Endothelial cell of hepatic sinusoid (primary cell): ENCODE measurements at regions not wholly inside any gene's neighbourhood (a gene's known extent, or its start where the extent isn't known, plus 50 kb on each side); places are given as distances from the start of the nearest gene placed in this dataset.
"Not testable (repeated sequence)": the region's sequence is repeated elsewhere in the genome, so short reads cannot be mapped to it uniquely, and the experiment has no call there.

Experiments used
- in situ Hi-C: cut with HindIII; loops from 2 replicates; pipeline ENCODE4 v1.10.0; 2017; ENCODE audit warnings: low sequenced_read_pairs

DNA sequence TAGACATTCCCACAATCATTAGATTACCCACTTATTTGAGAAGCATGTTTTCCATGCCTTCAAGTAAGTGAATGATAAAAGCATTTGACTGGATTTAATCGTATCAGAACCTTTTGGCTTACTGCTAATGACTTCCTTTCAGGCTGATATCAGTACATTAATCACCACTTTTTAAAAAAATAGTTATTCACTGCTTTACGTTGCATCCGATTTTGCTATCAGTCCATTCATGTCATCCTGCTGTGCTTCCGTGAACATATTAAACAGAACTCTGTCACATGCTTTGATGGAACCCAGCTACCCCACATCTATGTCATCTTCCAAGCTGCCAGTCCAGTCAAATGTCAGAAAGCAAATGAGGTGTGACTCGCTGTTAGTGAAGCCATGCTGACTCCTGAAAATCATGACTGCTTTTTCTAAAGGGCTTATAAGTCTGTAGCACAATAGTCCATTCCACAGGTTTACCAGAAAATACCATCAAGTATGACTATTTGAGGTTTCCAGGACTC lies 440.9 kb downstream of the IRS2 start:
- in situ Hi-C loops, result no loop called here

DNA sequence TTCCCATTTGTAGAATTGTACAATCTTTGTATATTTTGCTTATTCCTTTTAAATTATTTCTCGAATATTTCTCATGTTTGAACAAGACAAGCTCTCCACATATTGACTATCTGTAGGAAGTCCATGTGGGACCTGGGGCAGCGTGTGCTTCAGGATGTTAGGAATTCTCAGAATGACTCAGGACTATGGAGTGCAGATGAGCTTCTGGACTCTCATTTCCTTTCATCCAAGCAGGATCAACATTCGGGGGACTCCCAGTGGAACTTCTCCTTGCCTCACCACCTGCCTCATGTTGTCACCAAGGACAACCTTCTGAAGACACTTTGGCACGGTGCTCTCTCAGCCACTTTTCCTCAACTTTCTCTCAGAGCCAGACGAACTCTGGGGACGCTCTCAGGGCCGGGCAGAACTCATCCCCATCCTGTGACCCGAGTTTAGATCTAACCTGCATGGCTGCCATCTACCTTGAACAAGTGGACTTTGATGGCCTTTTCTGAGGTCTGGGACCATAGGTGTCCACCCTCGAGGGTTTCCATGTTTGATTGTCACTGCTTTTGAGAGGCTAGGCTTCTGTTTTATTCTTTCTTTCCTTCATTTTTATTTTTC lies 441.7 kb downstream of the IRS2 start:
- in situ Hi-C loops, result no loop called here

DNA sequence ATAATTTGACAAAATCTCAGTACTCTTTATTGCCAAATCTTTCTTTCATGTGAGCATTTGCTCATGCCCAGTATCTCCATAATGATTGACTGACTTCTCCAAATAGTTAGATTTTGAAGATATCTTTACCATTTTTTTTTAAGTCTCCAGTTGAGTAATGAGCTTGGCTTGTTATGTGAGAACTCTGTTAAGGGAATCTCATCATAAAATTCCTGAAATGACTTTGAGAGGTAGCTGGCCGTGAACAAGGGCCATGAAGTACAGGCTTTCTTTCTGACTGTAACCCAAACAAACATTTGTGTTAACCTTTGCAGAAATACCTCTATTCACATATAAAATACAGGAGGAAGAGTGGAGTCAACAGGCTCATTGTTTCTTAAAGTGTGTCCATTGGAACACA lies 449.7 kb downstream of the IRS2 start:
- in situ Hi-C loops, result no loop called here

DNA sequence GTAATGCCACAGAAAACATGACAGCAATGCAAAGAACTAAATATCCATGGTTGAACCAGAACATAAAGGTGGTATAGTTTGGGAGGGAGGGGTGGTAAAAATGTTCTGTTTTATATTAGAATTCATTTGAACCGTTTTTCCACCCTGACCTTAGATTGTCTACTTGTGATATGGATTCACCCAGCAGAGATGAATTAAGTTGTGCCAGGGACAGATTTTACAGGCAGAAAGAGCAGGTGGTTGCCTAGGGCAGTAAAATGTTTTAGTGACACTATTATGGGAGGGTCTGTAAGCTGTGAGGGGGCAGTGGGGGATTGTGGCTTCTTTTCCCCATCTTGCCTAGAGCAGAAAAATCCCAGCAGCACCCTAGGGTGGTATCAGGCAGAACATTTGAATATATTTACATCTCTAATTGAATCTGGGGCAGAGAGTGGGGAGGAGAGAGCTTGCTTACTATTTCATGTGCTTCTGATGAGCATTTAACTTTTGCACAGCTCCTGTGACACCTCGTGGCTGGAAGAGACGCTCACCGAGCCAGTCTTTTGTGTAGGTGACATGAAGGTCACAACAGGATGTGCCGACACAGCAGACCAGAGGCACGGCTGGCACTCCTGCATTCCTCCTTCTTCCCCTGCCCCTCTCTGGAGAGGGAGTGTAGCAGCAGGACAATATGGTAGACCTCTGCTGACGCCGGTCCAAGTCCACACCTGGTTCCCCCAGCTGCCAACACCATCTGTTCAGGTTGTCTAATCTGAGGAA lies 452.3 kb downstream of the IRS2 start:
- in situ Hi-C loops, result no loop called here

DNA sequence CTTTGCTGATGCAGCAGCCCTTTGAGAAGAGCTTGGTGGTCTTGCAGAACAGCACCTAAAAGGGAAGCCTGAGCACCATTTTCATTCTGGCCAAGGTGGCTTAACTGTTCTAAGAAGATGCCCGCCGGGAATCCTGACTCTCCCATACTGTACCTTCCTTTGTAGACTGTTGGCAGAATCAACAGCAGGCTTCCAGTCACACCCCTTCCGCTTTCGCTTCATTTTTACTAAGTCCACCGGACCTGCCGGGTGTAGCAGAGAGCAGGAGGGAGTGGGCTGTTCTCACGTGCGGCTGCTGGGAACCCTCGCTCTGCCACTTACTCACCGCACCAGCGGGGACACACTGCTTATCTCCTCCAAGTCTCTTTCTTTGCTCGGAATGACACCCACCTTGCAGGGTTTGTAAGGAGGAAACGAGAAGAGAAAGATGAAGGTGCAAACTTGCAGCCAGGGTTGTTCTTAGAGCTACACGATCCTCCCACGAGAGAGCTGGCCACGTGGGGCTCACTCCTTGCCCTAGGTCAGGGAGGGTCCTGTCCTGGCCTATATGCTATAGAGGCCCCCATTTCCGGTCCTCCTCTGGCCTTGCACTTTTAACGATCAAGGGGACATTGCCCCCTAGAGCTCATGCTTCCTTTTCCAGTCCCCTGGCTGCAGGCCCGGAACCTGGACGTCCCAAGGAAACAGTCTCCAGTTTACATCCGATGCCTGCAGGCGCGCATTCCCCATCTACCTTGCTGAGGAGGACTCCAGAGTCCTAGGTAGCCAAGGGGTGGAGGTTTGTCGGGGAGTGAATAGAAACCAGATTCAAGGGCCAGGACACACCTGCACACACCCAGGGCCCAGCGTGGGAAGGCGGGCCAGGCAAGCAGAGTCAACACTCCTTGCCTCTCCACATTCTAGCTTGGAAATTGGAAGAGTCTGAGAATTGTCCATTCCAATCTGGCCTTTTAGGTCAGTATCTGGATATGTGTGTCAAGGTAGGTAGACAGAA lies 453.6 kb downstream of the IRS2 start:
- in situ Hi-C loops, result no loop called here

DNA sequence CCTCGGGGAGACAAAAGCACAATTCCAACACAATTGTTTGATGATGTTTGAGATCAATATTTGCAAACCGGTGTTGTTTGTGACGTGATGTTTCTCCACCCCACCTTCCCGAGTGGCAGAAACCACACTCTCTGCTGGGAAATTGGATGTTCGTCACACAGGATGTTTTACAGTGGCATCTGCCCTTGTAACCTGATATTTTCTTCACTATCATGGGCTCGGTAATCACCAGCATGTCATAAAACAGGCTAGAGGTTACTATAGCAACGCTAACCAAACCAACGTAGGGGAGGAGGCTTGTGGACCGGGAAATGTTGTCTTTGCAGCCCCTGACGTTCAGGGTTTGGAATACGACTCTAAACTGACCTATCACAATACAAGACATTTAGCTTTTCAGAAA lies 454.5 kb downstream of the IRS2 start:
- in situ Hi-C loops, result no loop called here

DNA sequence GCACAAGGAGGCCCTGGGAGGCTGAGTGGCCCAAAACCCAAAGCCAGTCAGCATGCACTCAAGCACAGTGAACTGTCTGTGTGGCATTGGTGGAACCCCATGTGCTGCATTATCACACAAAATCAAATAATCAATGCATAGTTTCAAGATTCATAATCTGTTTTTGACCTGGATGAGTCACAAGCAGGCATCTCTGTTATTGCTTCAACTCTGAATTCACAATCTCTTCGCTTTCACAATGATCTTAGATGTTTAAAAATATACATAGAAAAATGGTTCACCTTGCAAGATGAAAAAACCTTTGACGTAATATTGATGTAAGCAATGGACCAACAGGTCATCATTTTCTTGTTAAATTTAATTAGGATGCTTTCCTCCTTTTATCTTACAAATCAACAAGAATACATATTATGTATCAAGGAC lies 455.4 kb downstream of the IRS2 start:
- in situ Hi-C loops, result no loop called here

DNA sequence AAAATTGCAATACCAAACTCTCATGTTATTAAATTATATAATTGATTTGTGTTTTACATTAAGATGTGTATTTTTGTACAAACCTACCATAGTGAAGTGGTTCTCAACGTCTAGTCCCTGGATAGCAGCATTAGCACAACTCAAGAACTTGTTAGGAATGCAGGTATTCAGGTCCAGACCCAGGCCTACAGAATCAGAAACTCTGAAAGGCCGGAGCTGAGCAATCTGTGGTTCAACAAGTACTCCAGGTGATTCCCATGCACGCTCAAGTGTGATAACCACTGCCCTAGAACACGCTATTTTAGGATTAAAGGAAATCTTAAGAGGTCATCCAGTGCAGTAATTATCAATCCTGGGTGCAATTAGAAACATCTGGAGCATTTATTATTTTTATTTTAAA lies 456.3 kb downstream of the IRS2 start:
- in situ Hi-C loops, result no loop called here

DNA sequence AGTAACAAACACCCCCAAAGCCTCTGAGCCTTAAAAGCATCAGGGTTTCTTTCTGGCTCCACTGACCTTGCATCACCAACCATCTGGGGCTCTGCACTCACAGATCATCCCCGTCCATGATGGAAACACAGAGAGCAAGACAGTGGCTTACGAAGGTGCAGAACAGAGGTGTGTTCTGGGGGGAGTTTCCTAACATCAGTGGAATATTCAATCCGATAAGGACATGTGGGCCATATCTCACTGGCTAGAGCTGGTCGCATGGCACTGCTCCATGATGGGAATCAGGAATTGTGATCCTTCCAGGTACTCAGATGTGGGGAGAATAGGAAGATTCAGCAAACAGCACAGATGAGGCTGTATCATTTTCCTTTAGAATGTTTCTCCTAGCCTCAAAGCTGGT lies 457.2 kb downstream of the IRS2 start:
- in situ Hi-C loops, result no loop called here

DNA sequence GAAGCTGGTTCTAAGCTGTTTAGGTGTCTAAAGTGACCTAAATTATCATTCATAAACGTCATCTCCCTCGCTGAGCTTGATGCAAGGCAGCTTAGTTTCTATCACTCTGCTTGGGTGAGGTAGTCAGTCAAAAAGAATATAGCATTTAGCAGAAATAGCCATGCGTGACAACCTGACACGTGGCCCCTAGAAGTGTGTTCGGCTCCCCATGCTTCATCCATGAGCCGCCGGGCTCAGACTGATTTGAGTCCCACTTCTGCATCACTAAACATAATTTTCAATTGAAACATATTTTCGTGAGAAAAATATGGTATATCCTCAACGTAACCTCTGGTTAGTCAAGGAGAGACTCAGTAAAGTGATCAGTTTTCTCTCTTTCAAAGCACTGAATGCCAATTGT lies 459.8 kb downstream of the IRS2 start:
- in situ Hi-C loops, result no loop called here

DNA sequence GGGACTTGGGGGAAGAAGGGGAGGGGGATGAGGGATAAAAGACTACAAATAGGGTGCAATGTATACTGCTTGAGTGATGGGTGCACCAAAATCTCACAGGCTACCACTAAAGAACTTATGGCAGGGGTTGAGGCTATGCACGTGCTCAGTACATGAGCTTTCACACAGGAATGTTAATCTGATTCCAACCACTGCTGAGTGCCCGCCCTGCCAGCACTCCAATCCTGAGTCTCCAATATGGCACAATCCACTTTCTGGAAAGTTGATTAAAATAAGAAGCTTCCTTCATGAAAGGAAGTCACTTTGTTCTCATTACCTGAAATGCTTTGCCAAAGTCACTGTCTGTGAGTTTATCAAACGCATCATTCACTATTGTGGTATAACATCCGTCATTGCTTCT lies 463.0 kb downstream of the IRS2 start:
- in situ Hi-C loops, result no loop called here

DNA sequence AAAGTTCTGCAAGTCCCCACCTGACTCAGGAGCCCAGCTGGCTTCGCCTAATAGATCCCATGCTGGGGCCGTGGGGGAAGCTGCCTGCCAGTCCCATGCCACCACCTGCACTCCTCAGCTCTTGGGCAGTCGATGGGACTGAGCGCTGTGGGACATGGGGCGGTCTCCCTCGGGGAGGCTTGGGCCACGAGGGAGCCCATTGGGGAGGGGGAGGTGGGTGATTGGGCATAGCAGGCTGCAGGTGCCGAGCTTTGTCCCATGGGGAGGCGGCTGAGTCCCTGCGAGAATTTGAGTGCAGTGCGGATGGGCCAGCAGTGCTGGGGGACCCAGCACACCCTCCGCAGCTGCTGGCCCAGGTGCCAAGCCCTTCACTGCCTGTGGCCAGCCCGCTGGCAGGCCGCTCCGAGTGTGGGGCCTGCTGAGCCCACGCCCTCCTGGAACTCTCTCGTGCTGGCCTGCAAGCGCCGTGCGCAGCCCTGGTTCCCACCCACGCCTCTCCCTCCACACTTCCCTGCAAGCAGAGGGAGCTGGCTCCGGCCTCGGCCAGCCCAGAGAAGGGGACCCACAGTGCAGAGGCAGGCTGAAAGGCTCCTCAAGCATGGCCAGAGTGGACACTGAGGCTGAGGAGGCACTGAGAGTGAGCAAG lies 467.3 kb downstream of the IRS2 start:
- in situ Hi-C loops, result loop anchor here (5.0 kb wide), 1 partner anchor 57 kb away; no protein-coding TSS in a partner anchor

DNA sequence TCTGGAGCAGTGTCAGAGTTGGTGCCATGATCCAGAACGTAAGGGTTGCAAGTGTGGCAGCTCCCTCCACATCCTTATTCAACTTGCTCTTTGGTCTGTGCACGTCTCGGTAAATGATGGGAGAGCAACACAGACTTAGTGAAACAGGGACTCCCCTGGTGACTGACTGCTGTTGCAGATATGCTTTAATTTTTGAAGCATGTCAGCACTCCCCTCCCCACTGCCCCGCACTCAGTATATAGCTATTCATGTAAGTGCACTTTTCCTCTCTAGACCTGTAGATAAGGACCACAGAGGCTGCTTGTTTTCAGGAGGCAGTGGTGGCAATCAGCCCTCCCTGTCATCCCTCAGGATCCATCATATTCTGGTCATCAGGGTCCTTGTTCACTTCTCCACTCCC lies 470.9 kb downstream of the IRS2 start:
- in situ Hi-C loops, result loop anchor here (5.0 kb wide), 1 partner anchor 53 kb away; no protein-coding TSS in a partner anchor

DNA sequence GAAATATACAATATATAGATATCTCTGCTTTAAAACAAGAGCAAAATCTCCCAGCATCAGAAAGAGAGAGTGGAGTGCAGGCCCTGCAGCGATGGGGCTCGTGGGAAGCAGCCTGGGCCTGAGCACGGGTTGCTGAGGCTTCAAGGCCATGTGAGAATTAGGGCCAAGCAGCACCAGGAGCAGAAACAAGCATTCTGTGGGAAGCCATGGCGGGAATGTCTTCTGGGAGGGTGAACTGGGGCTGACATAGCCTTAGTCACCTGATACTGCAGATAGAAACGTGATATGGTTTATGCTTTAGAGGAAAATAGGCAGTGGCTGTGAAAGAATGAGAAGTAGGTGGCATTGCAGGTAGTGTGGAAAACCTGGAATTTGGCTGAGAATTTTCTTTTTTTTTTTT lies 472.3 kb downstream of the IRS2 start:
- in situ Hi-C loops, result no loop called here

DNA sequence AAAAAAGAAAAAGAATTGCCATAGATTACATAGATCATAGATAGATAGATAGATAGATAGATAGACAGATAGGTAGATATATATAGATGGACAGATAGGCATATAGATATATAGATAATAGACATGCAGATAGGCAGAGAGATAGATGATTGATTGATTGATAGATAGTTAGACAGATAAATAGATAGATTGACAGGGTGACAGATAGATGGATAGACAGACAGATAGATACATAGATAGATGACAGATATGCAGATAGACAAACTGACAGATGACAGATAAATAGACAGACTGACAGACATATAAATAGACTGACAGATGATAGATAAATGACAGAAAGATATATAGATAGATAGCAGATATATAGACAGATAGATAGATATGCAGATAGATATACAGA lies 474.0 kb downstream of the IRS2 start:
- in situ Hi-C loops, result no loop called here

DNA sequence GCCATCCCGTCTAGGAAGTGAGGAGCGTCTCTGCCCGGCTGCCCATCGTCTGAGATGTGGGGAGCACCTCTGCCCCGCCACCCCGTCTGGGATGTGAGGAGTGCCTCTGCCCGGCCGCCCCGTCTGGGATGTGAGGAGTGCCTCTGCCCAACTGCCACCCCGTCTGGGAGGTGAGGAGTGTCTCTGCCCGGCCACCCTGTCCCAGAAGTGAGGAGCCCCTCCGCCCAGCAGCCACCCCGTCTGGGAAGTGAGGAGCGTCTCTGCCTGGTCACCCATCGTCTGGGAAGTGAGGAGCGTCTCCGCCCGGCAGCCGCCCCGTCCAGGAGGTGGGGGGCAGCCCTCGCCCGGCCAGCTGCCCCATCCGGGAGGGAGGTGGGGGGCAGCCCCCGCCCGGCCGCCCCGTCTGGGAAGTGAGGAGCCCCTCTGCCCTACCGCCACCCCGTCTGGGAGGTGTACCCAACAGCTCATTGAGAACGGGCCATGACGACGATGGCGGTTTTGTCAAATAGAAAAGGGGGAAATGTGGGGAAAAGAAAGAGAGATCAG lies 474.9 kb downstream of the IRS2 start:
- in situ Hi-C loops, result not testable (repeated sequence)

DNA sequence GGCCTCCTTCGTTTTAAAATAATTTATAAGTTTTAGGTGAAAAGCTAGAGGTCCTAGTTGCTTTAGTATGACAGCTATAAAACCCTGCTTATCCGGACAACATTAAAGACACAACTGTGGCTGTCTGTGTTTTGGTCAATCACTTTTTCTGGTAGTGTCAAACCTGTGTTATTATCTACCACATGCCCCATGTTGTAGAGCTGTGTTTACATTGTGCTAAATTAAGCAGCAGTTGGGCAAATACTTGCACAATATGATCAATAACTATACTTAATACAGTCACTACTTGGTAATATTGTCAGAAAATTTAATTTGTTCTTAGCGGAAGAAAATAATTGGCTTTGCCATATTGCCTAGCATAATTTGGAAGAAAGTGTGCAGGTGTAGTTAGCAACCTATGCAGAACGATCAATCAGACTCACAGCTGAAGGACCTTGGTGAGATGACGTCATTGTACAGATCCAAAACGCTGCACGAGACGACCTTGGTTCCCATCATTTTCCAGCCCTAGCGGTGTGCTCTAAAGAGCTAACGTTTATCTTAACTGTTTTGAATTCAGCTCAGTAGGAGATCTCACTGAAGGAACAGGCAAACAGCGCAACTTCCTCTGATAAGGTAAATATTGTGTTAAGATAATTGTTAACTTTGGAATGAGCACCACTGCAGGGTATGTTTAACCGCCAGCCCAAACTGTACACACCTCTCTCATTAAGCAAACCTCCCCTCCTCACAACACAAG lies 476.6 kb downstream of the IRS2 start:
- in situ Hi-C loops, result no loop called here

DNA sequence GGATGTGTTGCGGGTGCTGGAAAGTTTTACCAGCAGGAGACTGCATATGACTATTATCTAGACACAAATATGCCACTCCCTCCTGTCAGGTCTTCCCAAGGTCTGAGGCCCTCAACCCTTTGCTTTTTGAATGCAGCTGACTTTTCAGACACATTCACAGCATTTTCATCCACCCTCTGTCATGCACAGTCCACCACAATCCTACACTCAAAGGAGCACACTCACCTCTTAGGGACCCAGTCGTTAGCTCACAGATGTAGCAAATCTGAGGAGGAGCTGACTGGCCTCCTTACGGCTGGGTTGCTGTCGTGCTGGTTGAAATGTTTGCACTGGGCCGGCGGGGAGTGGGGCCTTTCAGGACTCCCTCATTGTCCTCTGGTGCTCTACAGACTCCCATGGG lies 479.4 kb downstream of the IRS2 start:
- in situ Hi-C loops, result no loop called here

DNA sequence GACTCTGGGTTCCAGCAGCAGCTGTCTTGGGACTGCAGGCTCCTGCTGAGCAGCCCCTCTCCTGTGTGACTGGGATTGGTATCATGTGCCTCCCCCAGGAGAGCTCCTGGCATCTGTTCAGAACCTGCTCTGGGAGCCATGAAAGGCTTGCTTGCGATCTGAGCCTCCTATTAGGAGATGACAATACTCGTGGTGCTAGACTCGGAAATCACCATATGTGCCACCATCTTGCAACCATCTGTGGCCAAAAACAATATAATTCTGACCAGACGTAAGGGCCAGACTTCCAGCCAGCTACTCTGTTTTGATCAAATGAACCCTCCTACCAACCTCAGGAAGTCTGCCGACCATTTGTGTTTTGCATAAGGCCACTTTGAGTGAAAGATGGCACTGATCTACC lies 484.7 kb downstream of the IRS2 start:
- in situ Hi-C loops, result no loop called here

DNA sequence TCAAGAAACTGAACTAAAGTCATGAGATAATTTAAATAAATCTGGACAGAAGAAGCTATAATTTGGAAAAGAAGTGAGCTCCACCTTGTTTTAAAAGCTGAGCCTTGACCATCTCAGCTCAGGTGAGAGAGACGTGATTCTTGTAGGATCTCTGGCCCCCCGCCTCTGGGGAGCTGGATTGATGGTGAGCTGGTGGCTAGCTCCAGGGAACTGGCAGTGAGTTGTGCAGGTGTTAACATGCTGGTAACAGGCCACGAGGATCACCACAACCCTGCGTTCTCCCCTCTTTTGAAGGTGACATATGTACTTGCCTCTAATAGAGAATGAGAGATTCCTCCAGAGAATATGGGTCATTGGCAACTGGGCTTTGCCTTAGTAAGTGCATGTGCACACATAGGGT lies 485.1 kb downstream of the IRS2 start:
- in situ Hi-C loops, result no loop called here
